ENCODE measurements at regions not wholly inside any gene's neighbourhood (a gene's known extent, or its start where the extent isn't known, plus 50 kb on each side); places are given as distances from the start of the nearest gene placed in this dataset.

GRCh38 chr9:12916042-12916441 is 141.2 kb downstream of the LURAP1L start:
- TF ChIP-seq CTCF (IDR thresholded peaks at IDR 0.05) (no peak), EZH2 (IDR thresholded peaks at IDR 0.05; ENCODE audit: borderline replicate concordance, insufficient read depth, low read depth, low read length, poor library complexity, severe bottlenecking) (no peak)

All from B cell (primary cell).